T-cell (primary cell): ENCODE measurements at regions not wholly inside any gene's neighbourhood (a gene's known extent, or its start where the extent isn't known, plus 50 kb on each side); places are given as distances from the start of the nearest gene placed in this dataset.

Experiments
- ATAC-seq, 4 experiments: fragments of 200-7000 bp in 3 of 4; fragments of 150-1000 bp in 1 of 4; cut with Tn5 transposase; replicated peaks in 1 of 4; 1 replicate in 3 of 4; 2 replicates in 1 of 4; pipeline ENCODE4 v1.10.0; 2021; ENCODE audit warnings: moderate library complexity in 3 of 4, mild to moderate bottlenecking in 2 of 4, moderate number of reproducible peaks in 1 of 4
- CTCF ChIA-PET, 2 donors: fragments of 300-600 bp; sonication (Branson Sonifier 250); formaldehyde crosslinking; loops; one replicate each; lab custom pipeline; 2022; ENCODE audit warnings: antibody characterized with exemption in 2 of 2; lab: Charles Lee
- POLR2A ChIA-PET, 2 donors: fragments of 300-600 bp; sonication (Branson Sonifier 250); formaldehyde crosslinking; loops; one replicate each; lab custom pipeline; 2022; ENCODE audit warnings: antibody characterized with exemption in 2 of 2; lab: Charles Lee
- DNase-seq, 35 experiments: peaks; one replicate each; pipeline versions ENCODE4 v3.0.0 to v3.0.0-alpha.2; 2013 to 2023
- H3K27ac ChIP-seq: one replicate; pipeline ENCODE4 v1.5.1; 2013; ENCODE audit warnings: low read length
- H3K27me3 ChIP-seq, 2 experiments: replicated peaks in 1 of 2; 1 replicate in 1 of 2; 2 replicates in 1 of 2; pipeline versions ENCODE4 v1.6.1 to v1.7.0; 2013; ENCODE audit warnings: low read length in 1 of 2, mixed read lengths in 1 of 2; ENCODE audit not compliant: control insufficient read depth in 2 of 2, insufficient read depth in 2 of 2; ENCODE audit errors: extremely low read depth in 1 of 2
- H3K36me3 ChIP-seq, 2 donors: 1 replicate in 1 of 2; 2 replicates in 1 of 2; pipeline versions ENCODE4 v1.6.1 to v1.7.0; 2013; ENCODE audit warnings: low read length in 1 of 2; ENCODE audit not compliant: control insufficient read depth in 2 of 2, insufficient read depth in 1 of 2; ENCODE audit errors: extremely low read depth in 1 of 2
- H3K4me1 ChIP-seq, 2 experiments: 1 replicate in 1 of 2; 2 replicates in 1 of 2; pipeline versions ENCODE4 v1.6.1 to v1.7.0; 2013; ENCODE audit warnings: low read length in 2 of 2, mixed read lengths in 1 of 2; ENCODE audit not compliant: insufficient read depth in 2 of 2, control insufficient read depth in 1 of 2; ENCODE audit errors: extremely low read depth in 1 of 2
- H3K4me3 ChIP-seq, 2 donors: 1 replicate in 1 of 2; 2 replicates in 1 of 2; pipeline versions ENCODE4 v1.5.1 to v1.7.0; 2013; ENCODE audit warnings: mild to moderate bottlenecking in 2 of 2, low read length in 1 of 2, moderate library complexity in 1 of 2; ENCODE audit not compliant: control insufficient read depth in 1 of 2; ENCODE audit errors: extremely low read depth in 1 of 2
- H3K9me3 ChIP-seq: 2 replicates; pipeline ENCODE4 v1.7.0; 2013
- H3K27ac Mint-ChIP-seq, 2 donors: one replicate each; pipeline ENCODE4 v1.8.0; 2020 to 2021; ENCODE audit warnings: mild to moderate bottlenecking in 2 of 2, mixed read lengths in 2 of 2
- H3K27me3 Mint-ChIP-seq, 2 donors: one replicate each; pipeline ENCODE4 v1.8.0; 2021 to 2022; ENCODE audit warnings: mixed read lengths in 2 of 2
- H3K36me3 Mint-ChIP-seq: one replicate; pipeline ENCODE4 v1.8.0; 2021; ENCODE audit warnings: mixed read lengths
- H3K4me1 Mint-ChIP-seq, 3 donors: one replicate each; pipeline ENCODE4 v1.8.0; 2020 to 2022; ENCODE audit warnings: mixed read lengths in 3 of 3, mild to moderate bottlenecking in 1 of 3
- H3K4me3 Mint-ChIP-seq, 3 donors: one replicate each; pipeline ENCODE4 v1.8.0; 2020 to 2022; ENCODE audit warnings: mild to moderate bottlenecking in 3 of 3, mixed read lengths in 3 of 3, moderate library complexity in 3 of 3
- H3K9me3 Mint-ChIP-seq, 3 donors: one replicate each; pipeline ENCODE4 v1.8.0; 2020 to 2022; ENCODE audit warnings: mixed read lengths in 3 of 3
- WGBS: methylation state at CpG from one replicate; pipeline ENCODE4 v1.1.5; 2013; ENCODE audit warnings: missing lambda C conversion rate; ENCODE audit not compliant: insufficient coverage; 5-methylcytosine and 5-hydroxymethylcytosine counted together

GRCh38 chr1:207224666-207225065 is 96.8 kb upstream of the CD55 start:
- H3K27ac ChIP-seq, result no peak overlapping the region
- DNase-seq (no peak), ATAC-seq (no peak)
- Mint-ChIP-seq H3K9me3 (no peaks in the 10 kb centered on the region), H3K36me3 (no peaks in the 10 kb centered on the region), H3K4me1 (no peaks in the 10 kb centered on the region), H3K27me3 (no peaks in the 10 kb centered on the region), H3K27ac (no peak overlapping the region), H3K4me3 (no peak overlapping the region)
- H3K4me3 ChIP-seq, result no peak overlapping the region
- H3K27me3 ChIP-seq, result peaks cover 0 to 3% of the 10 kb centered on the region in 2 experiments
- H3K4me1 ChIP-seq, result no peaks in the 10 kb centered on the region
- no peaks in the 10 kb centered on the region for H3K9me3 ChIP-seq
- H3K36me3 ChIP-seq, result no peaks in the 10 kb centered on the region
- ChIA-PET CTCF (no interaction called here), POLR2A (no interaction called here)

DNA sequence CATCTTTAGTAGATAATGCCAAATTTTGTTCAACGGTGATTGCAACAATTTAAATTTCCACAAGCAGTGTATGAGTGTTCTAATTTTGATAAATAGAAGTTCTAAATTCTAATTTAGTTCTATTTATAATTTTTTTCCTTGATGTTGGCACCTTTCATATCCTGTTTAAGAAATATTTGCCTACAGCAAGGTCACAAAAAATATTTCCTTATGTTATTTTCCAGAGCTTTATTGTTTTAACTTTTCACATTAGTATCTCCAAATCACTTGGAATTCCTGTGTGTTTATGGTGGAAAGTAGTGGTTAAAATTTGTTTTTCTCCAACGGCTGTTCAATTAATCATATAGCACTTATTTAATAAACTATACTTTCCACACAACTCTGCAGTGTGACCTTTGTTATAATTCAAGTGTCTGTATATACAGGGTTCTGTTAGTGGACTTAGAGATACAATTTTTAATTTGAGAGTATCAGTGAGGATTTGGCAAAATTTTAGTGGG is 94.3 kb upstream of the CD55 start:
- ChIA-PET POLR2A (no interaction called here), CTCF (interaction anchor here in 1 of 2 donors (0.6 kb wide), 1 partner anchor 21 kb away, joined by 5 read pairs; no protein-coding TSS in a partner anchor)
- DNase-seq, result no peak
- H3K4me3 Mint-ChIP-seq, result no peak overlapping the region
- WGBS, result no CpG with 5 or more reads among the region's 2 CpGs
- no peaks in the 10 kb centered on the region for H3K9me3 ChIP-seq
- H3K4me1 Mint-ChIP-seq, result no peaks in the 10 kb centered on the region
- H3K27ac ChIP-seq, result no peak overlapping the region
- no peaks in the 10 kb centered on the region for H3K27me3 ChIP-seq
- H3K27ac Mint-ChIP-seq, result no peak overlapping the region
- no peaks in the 10 kb centered on the region for H3K36me3 ChIP-seq
- no peak overlapping the region for H3K4me3 ChIP-seq
- no peaks in the 10 kb centered on the region for H3K4me1 ChIP-seq
- no peaks in the 10 kb centered on the region for H3K9me3 Mint-ChIP-seq
- H3K27me3 Mint-ChIP-seq, result no peaks in the 10 kb centered on the region
- H3K36me3 Mint-ChIP-seq, result no peaks in the 10 kb centered on the region
- no peak for ATAC-seq

- Histone ChIP-seq H3K4me3 (no peak overlapping the region), H3K9me3 (no peaks in the 10 kb centered on the region), H3K27me3 (no peaks in the 10 kb centered on the region), H3K36me3 (no peaks in the 10 kb centered on the region), H3K4me1 (no peaks in the 10 kb centered on the region), H3K27ac (no peak overlapping the region)
- WGBS, result 100% methylated on average over 1 of the region's 7 CpGs
- CTCF ChIA-PET, result no interaction called here
- Mint-ChIP-seq H3K36me3 (no peaks in the 10 kb centered on the region), H3K9me3 (no peaks in the 10 kb centered on the region), H3K4me3 (no peak overlapping the region), H3K27me3 (no peaks in the 10 kb centered on the region), H3K27ac (no peak overlapping the region), H3K4me1 (no peaks in the 10 kb centered on the region)
- ATAC-seq, result no peak
- POLR2A ChIA-PET, result no interaction called here
- no peak for DNase-seq
Observed at GRCh38 chr1:207228987-207229386, 92.5 kb upstream of the CD55 start.

DNA sequence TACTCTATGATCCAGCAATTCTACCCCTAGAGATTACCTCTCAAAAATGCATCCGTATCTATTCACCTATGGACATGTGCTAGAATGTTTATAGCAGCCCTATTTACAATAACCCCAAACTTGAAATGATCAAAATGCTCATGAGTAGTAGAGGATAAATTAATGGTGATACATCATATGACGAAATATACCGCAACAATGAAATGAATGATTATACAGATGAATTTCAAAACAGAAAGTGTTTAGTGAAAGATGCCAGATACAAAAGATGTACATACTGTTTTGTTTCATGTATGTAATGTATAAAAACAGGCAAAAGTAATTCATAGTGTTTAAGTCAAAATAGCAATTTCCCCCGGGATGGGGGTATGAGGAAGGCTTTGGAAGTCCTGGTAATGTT is 91.0 kb upstream of the CD55 start:
- H3K4me1 ChIP-seq, result no peaks in the 10 kb centered on the region
- no peaks in the 10 kb centered on the region for H3K27me3 Mint-ChIP-seq
- no peak overlapping the region for H3K4me3 Mint-ChIP-seq
- H3K36me3 Mint-ChIP-seq, result peaks cover 3% of the 10 kb centered on the region
- no peak for DNase-seq
- H3K27ac ChIP-seq, result no peak overlapping the region
- ATAC-seq, result no peak
- H3K9me3 Mint-ChIP-seq, result no peaks in the 10 kb centered on the region
- no peaks in the 10 kb centered on the region for H3K4me1 Mint-ChIP-seq
- no peak overlapping the region for H3K4me3 ChIP-seq
- ChIA-PET POLR2A (interaction anchor here in 1 of 2 donors (0.5 kb wide), 1 partner anchor 162 kb away, joined by 10 read pairs; no protein-coding TSS in a partner anchor), CTCF (no interaction called here)
- 93% methylated on average over 3 of the region's 4 CpGs for WGBS
- H3K9me3 ChIP-seq, result no peaks in the 10 kb centered on the region
- no peaks in the 10 kb centered on the region for H3K27me3 ChIP-seq
- no peaks in the 10 kb centered on the region for H3K36me3 ChIP-seq
- no peak overlapping the region for H3K27ac Mint-ChIP-seq

DNA sequence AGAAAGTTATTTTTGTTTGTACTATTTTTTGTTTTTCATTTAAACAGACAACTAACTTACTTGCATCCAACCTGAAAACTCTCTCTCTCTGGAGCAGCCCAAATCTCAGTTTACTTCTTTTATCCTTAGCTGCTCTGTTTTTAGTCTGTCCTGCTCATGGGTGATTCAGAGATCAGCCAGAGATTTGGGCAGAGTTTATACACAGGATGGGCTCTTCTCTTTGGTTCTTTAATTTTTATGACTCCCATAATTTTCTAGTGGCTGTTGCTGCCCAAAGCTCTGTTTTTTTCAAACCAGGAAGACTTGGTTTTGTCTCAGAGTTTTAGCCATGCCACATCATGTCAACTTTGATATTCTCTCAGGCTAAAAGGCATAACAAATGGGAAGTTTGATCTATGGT is 86.8 kb upstream of the CD55 start:
- no peaks in the 10 kb centered on the region for H3K9me3 ChIP-seq
- no peaks in the 10 kb centered on the region for H3K27me3 Mint-ChIP-seq
- H3K9me3 Mint-ChIP-seq, result no peaks in the 10 kb centered on the region
- ATAC-seq, result no peak
- H3K4me3 Mint-ChIP-seq, result no peak overlapping the region
- POLR2A ChIA-PET, result no interaction called here
- CTCF ChIA-PET, result no interaction called here
- H3K4me1 Mint-ChIP-seq, result no peaks in the 10 kb centered on the region
- H3K36me3 Mint-ChIP-seq, result peaks cover 3% of the 10 kb centered on the region
- H3K27me3 ChIP-seq, result peaks cover 0 to 4% of the 10 kb centered on the region in 2 experiments
- no peaks in the 10 kb centered on the region for H3K36me3 ChIP-seq
- no peak overlapping the region for H3K4me3 ChIP-seq
- H3K4me1 ChIP-seq, result no peaks in the 10 kb centered on the region
- H3K27ac Mint-ChIP-seq, result no peak overlapping the region
- H3K27ac ChIP-seq, result no peak overlapping the region
- no peak for DNase-seq

DNA sequence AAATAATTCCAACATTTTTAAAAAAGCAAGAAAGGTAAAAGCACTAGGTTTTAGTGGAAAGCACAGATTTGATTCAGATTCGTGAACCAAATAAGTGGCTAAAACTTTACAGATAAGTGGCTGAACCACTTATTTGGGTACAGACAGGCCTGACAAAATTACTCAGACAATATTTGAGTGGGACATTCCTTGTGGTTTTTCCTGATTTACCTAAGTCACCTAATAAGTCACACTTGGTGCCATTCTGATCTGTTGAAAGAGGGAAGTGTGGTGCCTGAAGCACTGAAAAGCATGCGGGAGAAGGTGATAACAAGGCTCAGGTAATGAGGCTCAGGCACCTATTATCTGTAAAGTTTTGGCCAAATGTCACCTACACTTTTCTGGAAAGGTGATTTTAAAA is 81.6 kb upstream of the CD55 start:
- Mint-ChIP-seq H3K27me3 (no peaks in the 10 kb centered on the region), H3K27ac (no peak overlapping the region), H3K36me3 (peaks cover 3% of the 10 kb centered on the region), H3K4me1 (peaks cover under 1 to 1% (median 1%) of the 10 kb centered on the region in 3 donors), H3K9me3 (no peaks in the 10 kb centered on the region), H3K4me3 (no peak overlapping the region)
- H3K9me3 ChIP-seq, result no peaks in the 10 kb centered on the region
- no peak overlapping the region for H3K4me3 ChIP-seq
- H3K27ac ChIP-seq, result no peak overlapping the region
- WGBS, result 100% methylated on average over 2 of the region's 2 CpGs
- ChIA-PET POLR2A (no interaction called here), CTCF (no interaction called here)
- H3K27me3 ChIP-seq, result peaks cover 0 to 4% of the 10 kb centered on the region in 2 experiments
- ATAC-seq (no peak), DNase-seq (no peak)
- no peaks in the 10 kb centered on the region for H3K4me1 ChIP-seq
- H3K36me3 ChIP-seq, result no peaks in the 10 kb centered on the region
